Naive thymus-derived CD8-positive, alpha-beta T cell (primary cell): ENCODE measurements at regions not wholly inside any gene's neighbourhood (a gene's known extent, or its start where the extent isn't known, plus 50 kb on each side); places are given as distances from the start of the nearest gene placed in this dataset.

Experiments
- ATAC-seq, 2 donors: fragments of 150-1000 bp; cut with Tn5 transposase in 1 of 2; sonication (Bioruptor Pico), chemical (Tn5 transposase) in 1 of 2; 1 replicate in 1 of 2; 2 replicates in 1 of 2; pipeline ENCODE4 v1.10.0; 2021; ENCODE audit warnings: mild to moderate bottlenecking in 2 of 2, moderate library complexity in 2 of 2
- POLR2A ChIA-PET: fragments of 350-600 bp; sonication (Branson Sonifier 250); formaldehyde crosslinking; loops from one replicate; lab custom pipeline; 2021; ENCODE audit warnings: antibody characterized with exemption; lab: Charles Lee
- DNase-seq, 10 donors: peaks; one replicate each; pipeline versions ENCODE4 v3.0.0 to v3.0.0-alpha.2; 2020 to 2022
- H3K27ac Mint-ChIP-seq, 10 donors: one replicate each; pipeline ENCODE4 v1.8.0; 2020 to 2022; ENCODE audit warnings: mild to moderate bottlenecking in 10 of 10, mixed read lengths in 10 of 10, moderate library complexity in 4 of 10, inconsistent platforms in 1 of 10
- H3K27me3 Mint-ChIP-seq, 5 donors: one replicate each; pipeline ENCODE4 v1.8.0; 2021 to 2022; ENCODE audit warnings: mixed read lengths in 5 of 5
- H3K36me3 Mint-ChIP-seq, 3 donors: one replicate each; pipeline ENCODE4 v1.8.0; 2020 to 2022; ENCODE audit warnings: mixed read lengths in 3 of 3, mild to moderate bottlenecking in 2 of 3, inconsistent platforms in 1 of 3
- H3K4me1 Mint-ChIP-seq, 4 donors: one replicate each; pipeline ENCODE4 v1.8.0; 2021 to 2022; ENCODE audit warnings: mixed read lengths in 4 of 4
- H3K4me3 Mint-ChIP-seq, 10 donors: one replicate each; pipeline ENCODE4 v1.8.0; 2020 to 2022; ENCODE audit warnings: mild to moderate bottlenecking in 10 of 10, mixed read lengths in 10 of 10, moderate library complexity in 6 of 10, inconsistent platforms in 1 of 10
- H3K9me3 Mint-ChIP-seq, 9 donors: one replicate each; pipeline ENCODE4 v1.8.0; 2020 to 2022; ENCODE audit warnings: mixed read lengths in 9 of 9, mild to moderate bottlenecking in 3 of 9, inconsistent platforms in 1 of 9, moderate library complexity in 1 of 9

GRCh38 chr10:83834096-83834495 is 305.2 kb upstream of the GHITM start:
- POLR2A ChIA-PET = no interaction called here
- Mint-ChIP-seq H3K27ac (no peak overlapping the region), H3K36me3 (peaks cover 0 to 6% (median 0%) of the 10 kb centered on the region in 3 donors), H3K27me3 (peaks cover 0 to 5% (median 3%) of the 10 kb centered on the region in 5 donors), H3K4me1 (no peaks in the 10 kb centered on the region), H3K4me3 (no peak overlapping the region), H3K9me3 (peaks cover 0 to 24% (median 6%) of the 10 kb centered on the region in 9 donors)
- ATAC-seq = no peak
- no peak for DNase-seq

- no peaks in the 10 kb centered on the region for H3K36me3 Mint-ChIP-seq
- H3K27me3 Mint-ChIP-seq = peaks cover 0 to 3% (median 0%) of the 10 kb centered on the region in 5 donors
- DNase-seq = no peak
- no peak for ATAC-seq
- H3K9me3 Mint-ChIP-seq = peaks cover 0 to 11% (median 3%) of the 10 kb centered on the region in 9 donors
- no peak overlapping the region for H3K4me3 Mint-ChIP-seq
- POLR2A ChIA-PET = no interaction called here
- H3K4me1 Mint-ChIP-seq = no peaks in the 10 kb centered on the region
- no peak overlapping the region for H3K27ac Mint-ChIP-seq
These were observed 303.2 kb upstream of the GHITM start for GRCh38 chr10:83835945-83836745.

GRCh38 chr10:83848677-83849076 is 290.6 kb upstream of the GHITM start:
- H3K9me3 Mint-ChIP-seq = peaks cover 0 to 2% (median 0%) of the 10 kb centered on the region in 9 donors
- no peak overlapping the region for H3K27ac Mint-ChIP-seq
- POLR2A ChIA-PET = no interaction called here
- no peaks in the 10 kb centered on the region for H3K4me1 Mint-ChIP-seq
- ATAC-seq (no peak), DNase-seq (no peak)
- no peaks in the 10 kb centered on the region for H3K36me3 Mint-ChIP-seq
- no peak overlapping the region for H3K4me3 Mint-ChIP-seq
- peaks cover 0 to 2% (median 1%) of the 10 kb centered on the region in 5 donors for H3K27me3 Mint-ChIP-seq

- H3K4me1 Mint-ChIP-seq = no peaks in the 10 kb centered on the region
- no peak overlapping the region for H3K4me3 Mint-ChIP-seq
- peaks cover 0 to 2% (median 1%) of the 10 kb centered on the region in 5 donors for H3K27me3 Mint-ChIP-seq
- H3K27ac Mint-ChIP-seq = no peak overlapping the region
- POLR2A ChIA-PET = no interaction called here
- H3K36me3 Mint-ChIP-seq = no peaks in the 10 kb centered on the region
- ATAC-seq = no peak
- DNase-seq = no peak
- peaks cover 0 to 3% (median 0%) of the 10 kb centered on the region in 9 donors for H3K9me3 Mint-ChIP-seq
These were observed 290.2 kb upstream of the GHITM start for GRCh38 chr10:83849150-83849549.

GRCh38 chr10:83852146-83852545 is 287.2 kb upstream of the GHITM start:
- Mint-ChIP-seq H3K4me3 (no peak overlapping the region), H3K27ac (no peak overlapping the region), H3K4me1 (no peaks in the 10 kb centered on the region), H3K36me3 (peaks cover 0 to 5% (median 0%) of the 10 kb centered on the region in 3 donors), H3K27me3 (peaks cover 0 to 2% (median 0%) of the 10 kb centered on the region in 5 donors), H3K9me3 (peaks cover 0 to 12% (median 2%) of the 10 kb centered on the region in 9 donors)
- ATAC-seq = no peak
- POLR2A ChIA-PET = no interaction called here
- no peak for DNase-seq

- no peak for ATAC-seq
- POLR2A ChIA-PET = no interaction called here
- Mint-ChIP-seq H3K9me3 (peaks cover 0 to 22% (median 7%) of the 10 kb centered on the region in 9 donors), H3K36me3 (no peaks in the 10 kb centered on the region), H3K27ac (no peak overlapping the region), H3K4me1 (peaks cover 0 to 2% (median 0%) of the 10 kb centered on the region in 4 donors), H3K27me3 (peaks cover 5 to 19% (median 8%) of the 10 kb centered on the region in 5 donors), H3K4me3 (no peak overlapping the region)
- no peak for DNase-seq
These were observed 276.6 kb upstream of the GHITM start for GRCh38 chr10:83862723-83863122.

- Mint-ChIP-seq H3K36me3 (no peaks in the 10 kb centered on the region), H3K4me3 (no peak overlapping the region), H3K9me3 (peaks cover 0 to 22% (median 7%) of the 10 kb centered on the region in 9 donors), H3K27ac (no peak overlapping the region), H3K27me3 (peaks cover 5 to 19% (median 8%) of the 10 kb centered on the region in 5 donors), H3K4me1 (peaks cover 0 to 2% (median 0%) of the 10 kb centered on the region in 4 donors)
- no peak for ATAC-seq
- POLR2A ChIA-PET = no interaction called here
- DNase-seq = no peak
These were observed 275.9 kb upstream of the GHITM start for GRCh38 chr10:83863283-83863966.

- Mint-ChIP-seq H3K27me3 (peaks cover 0 to 7% (median 0%) of the 10 kb centered on the region in 5 donors), H3K4me1 (no peaks in the 10 kb centered on the region), H3K36me3 (no peaks in the 10 kb centered on the region), H3K4me3 (no peak overlapping the region), H3K9me3 (no peaks in the 10 kb centered on the region), H3K27ac (no peak overlapping the region)
- POLR2A ChIA-PET = no interaction called here
- DNase-seq (no peak), ATAC-seq (no peak)
These were observed 269.4 kb upstream of the GHITM start for GRCh38 chr10:83869898-83870297.

GRCh38 chr10:83871187-83872081 is 267.9 kb upstream of the GHITM start:
- Mint-ChIP-seq H3K4me1 (no peaks in the 10 kb centered on the region), H3K4me3 (no peak overlapping the region), H3K36me3 (no peaks in the 10 kb centered on the region), H3K27ac (no peak overlapping the region), H3K9me3 (no peaks in the 10 kb centered on the region), H3K27me3 (peaks cover 0 to 12% (median 0%) of the 10 kb centered on the region in 5 donors)
- DNase-seq = peak in 9 of 10 donors; percentile 3 to 49 (median 22)
- ATAC-seq = peak; percentile 33 to 57
- POLR2A ChIA-PET = no interaction called here

GRCh38 chr10:83880252-83880791 is 259.0 kb upstream of the GHITM start:
- peaks cover 1 to 18% (median 7%) of the 10 kb centered on the region in 5 donors for H3K27me3 Mint-ChIP-seq
- H3K4me3 Mint-ChIP-seq = no peak overlapping the region
- no peaks in the 10 kb centered on the region for H3K9me3 Mint-ChIP-seq
- POLR2A ChIA-PET = no interaction called here
- no peak overlapping the region for H3K27ac Mint-ChIP-seq
- ATAC-seq (no peak), DNase-seq (no peak)
- H3K36me3 Mint-ChIP-seq = no peaks in the 10 kb centered on the region
- H3K4me1 Mint-ChIP-seq = peaks cover 0 to 3% (median 0%) of the 10 kb centered on the region in 4 donors

- peaks cover 1 to 18% (median 7%) of the 10 kb centered on the region in 5 donors for H3K27me3 Mint-ChIP-seq
- ATAC-seq = no peak
- no peaks in the 10 kb centered on the region for H3K36me3 Mint-ChIP-seq
- no peak for DNase-seq
- POLR2A ChIA-PET = no interaction called here
- no peak overlapping the region for H3K27ac Mint-ChIP-seq
- peaks cover 0 to 3% (median 0%) of the 10 kb centered on the region in 4 donors for H3K4me1 Mint-ChIP-seq
- no peak overlapping the region for H3K4me3 Mint-ChIP-seq
- H3K9me3 Mint-ChIP-seq = no peaks in the 10 kb centered on the region
These were observed 257.6 kb upstream of the GHITM start for GRCh38 chr10:83881661-83882060.

- peaks cover 4 to 30% (median 6%) of the 10 kb centered on the region in 5 donors for H3K27me3 Mint-ChIP-seq
- peak overlapping the region in 1 of 10 donors; percentile 51 for H3K27ac Mint-ChIP-seq
- DNase-seq (no peak), ATAC-seq (no peak)
- H3K4me3 Mint-ChIP-seq = no peak overlapping the region
- no peaks in the 10 kb centered on the region for H3K36me3 Mint-ChIP-seq
- peaks cover 0 to 3% (median 0%) of the 10 kb centered on the region in 9 donors for H3K9me3 Mint-ChIP-seq
- POLR2A ChIA-PET = no interaction called here
- no peaks in the 10 kb centered on the region for H3K4me1 Mint-ChIP-seq
These were observed 252.4 kb upstream of the GHITM start for GRCh38 chr10:83886871-83887270.
